NCI-H2107 (cell line): ENCODE measurements at regions not wholly inside any gene's neighbourhood (a gene's known extent, or its start where the extent isn't known, plus 50 kb on each side); places are given as distances from the start of the nearest gene placed in this dataset.
"Not testable (repeated sequence)": the region's sequence is repeated elsewhere in the genome, so short reads cannot be mapped to it uniquely, and the experiment has no call there.

Source experiments
- DNase-seq: peaks from one replicate; lab custom pipeline; 2025; lab: John Stamatoyannopoulos, UW

DNA sequence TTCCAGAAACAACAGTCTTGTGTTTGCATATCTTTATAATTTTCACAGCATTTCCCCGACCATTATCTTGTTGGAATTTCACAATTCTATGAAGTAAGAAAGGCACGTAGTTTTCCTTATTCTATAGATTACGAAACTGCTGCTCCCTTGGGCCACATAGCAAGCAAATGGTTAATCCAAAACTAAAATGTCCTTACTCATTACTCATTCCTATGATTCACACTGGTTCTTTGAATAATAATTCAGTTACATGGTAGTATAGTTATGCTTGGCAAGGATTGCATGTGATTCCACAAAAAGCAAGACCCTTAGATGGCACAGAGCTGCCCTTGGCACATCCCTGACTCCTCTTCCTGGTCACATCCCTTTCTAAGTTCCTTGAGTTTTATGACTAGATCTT is 51.2 kb downstream of the OR13H1 start:
- DNase-seq: no peak

DNA sequence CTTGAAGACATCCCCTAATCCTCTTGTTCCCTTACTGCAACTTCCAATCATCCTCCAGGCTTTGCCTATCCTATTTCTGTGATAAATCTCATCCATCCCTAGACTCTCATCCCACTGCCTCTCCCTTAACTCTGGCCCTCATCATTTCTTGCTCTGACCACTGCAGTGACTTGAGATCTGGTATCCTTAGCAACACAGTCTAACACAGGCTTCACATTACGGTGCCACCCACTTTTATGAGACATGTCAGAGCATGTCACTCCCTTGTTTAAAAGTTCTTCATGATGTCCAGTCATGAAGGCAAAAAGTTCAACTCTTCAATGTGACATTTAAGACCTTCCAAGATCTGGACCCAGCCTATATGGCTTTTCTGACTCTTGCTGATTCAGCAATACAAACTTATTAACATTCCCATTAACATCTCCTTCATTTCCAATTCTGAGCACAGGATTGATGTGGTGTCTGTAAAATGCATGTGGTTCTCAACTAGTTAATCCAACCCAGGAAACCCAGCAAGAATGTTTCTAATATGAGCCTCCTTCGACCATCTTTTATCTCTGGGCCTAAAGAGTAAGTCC is 64.0 kb downstream of the OR13H1 start:
- DNase-seq: no peak

DNA sequence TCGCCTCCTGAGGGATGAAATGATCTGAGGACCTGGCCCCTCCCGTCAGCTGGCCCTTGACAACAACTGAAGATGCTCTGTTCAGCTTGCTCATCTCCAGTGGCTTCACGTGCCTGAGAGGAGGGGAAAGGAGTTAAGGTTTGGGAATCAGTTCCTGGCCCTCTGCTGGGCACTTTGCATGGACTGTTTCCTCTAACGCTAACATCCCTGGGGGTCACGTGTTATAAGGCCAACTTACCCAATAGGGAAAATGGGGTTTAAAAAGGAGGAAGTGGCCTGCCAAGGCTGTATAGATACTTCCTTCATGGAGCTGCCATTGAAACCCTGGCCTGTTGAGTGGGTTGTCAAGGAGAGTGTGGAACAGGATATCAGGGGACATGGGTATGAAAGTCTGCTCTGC is 65.6 kb downstream of the OR13H1 start:
- DNase-seq: no peak

DNA sequence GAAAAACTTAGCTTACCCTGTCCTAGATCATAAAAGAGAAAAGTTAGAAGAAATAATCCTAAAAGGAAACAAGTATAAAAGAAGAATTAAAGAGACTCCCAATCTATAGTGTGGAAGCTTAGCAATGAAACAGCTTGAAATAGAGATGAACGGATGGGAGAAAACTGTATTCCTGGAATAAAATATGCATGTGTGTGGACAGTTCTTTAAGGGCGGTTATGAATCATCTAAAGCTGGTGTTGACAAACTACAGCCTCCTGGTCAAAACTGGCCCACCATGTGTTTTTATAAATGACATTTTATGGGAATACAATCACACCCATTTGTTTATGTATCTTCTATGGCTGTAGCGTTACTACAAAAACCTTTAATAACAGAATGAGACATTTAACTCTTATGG is 69.4 kb downstream of the OR13H1 start:
- DNase-seq: no peak

DNA sequence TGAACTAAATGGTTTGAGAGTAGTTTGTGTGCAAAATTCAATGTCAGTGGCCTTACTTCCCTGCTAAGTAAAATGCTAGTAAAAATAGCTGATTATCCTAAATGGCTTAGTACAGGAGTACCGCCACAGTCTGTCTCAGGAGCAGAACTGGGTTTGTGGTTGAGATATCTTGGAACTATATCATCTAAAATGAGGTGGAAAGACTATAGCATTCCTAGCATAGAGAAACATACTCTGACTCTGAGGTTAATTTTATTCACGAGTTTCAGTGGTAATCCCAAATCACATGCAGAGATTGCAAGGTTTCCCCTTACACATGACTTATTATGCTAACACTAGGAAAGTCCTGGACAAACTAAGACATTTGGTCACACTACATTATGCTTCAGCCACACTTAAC is 70.4 kb downstream of the OR13H1 start:
- DNase-seq: no peak

DNA sequence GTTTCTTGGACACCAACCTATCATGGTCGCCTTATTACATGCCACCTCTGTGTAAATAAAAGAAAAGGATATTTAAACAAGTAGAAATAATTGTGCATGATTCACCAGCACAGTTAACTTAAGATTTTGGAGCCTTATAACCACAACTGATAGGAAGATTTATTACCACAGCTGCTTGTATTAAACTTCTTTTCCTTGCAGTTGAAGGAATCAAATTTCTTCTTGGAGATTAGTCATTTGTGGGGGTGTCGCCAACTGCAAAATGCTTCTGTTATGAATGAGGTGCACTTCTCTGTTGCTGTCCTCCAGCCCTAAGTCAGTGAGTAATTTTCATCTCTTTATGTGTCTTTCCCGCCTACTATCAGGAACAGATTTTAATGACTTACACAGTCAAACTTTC is 73.3 kb downstream of the OR13H1 start:
- DNase-seq: no peak

DNA sequence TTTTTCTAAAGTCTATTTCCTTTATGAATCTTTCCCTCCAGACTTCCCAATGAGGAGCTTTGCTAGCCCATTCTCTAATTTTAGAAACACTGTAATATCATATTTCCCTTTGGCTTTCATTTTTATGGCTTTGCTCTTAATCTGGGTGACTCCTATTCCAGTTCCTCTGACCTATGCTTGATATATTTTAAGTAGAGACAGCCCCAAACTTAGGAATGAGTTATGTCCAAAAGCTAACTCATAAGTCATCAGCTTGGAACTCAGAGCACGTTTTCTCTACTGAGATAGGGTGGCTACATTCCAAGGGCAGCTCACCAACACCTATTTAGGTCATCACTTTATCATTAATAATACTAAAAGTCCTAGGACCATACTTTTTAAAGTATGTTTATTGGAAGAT is 77.8 kb downstream of the OR13H1 start:
- DNase-seq: no peak

DNA sequence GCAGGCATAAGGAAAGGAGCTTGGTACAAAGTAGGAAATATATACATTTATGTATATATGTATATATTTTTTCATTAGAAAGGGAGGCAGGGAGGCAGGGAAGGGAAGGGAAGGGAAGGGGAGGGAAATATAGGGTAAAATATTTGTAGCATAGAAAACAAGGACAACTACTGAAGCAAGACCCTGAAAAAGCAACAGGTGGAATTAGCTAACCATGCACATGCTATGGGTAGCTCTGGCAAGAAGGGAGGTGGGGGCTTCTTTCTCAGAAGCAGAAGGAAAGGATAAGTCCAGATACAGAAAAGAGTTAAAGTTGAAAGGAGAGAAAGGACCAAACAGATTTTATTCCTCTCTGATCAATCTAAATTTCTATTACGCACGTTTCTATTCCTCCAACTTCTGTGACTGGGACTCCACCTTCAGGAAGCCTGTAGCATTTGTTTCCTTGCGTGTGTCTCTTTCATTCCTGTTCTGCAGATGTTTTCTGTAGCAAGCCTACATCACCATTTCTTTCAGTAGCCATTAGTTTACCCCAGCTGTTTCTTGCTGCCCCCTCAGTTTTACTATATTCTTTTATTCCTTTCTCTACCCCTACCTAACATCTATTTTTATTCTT is 82.9 kb downstream of the OR13H1 start:
- no peak for DNase-seq

DNA sequence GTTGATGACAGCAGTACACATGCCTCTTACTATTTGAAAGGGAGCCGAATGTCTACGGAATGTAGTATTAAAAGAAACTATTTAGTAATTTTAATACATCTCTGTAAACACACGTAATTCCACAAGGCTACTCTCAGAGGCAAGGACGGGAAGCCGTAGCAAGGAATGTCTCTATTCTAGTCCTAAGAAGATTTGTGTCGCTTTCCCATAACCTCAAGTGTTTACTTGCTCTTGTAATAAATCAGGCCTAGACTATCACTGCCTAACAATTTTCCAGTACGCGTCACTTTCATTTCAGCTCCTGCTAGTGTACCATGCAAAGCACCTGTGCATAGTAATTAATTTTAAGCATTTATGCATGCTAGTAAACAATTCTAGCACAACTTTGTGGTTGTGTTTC is 86.7 kb downstream of the OR13H1 start:
- DNase-seq: no peak

DNA sequence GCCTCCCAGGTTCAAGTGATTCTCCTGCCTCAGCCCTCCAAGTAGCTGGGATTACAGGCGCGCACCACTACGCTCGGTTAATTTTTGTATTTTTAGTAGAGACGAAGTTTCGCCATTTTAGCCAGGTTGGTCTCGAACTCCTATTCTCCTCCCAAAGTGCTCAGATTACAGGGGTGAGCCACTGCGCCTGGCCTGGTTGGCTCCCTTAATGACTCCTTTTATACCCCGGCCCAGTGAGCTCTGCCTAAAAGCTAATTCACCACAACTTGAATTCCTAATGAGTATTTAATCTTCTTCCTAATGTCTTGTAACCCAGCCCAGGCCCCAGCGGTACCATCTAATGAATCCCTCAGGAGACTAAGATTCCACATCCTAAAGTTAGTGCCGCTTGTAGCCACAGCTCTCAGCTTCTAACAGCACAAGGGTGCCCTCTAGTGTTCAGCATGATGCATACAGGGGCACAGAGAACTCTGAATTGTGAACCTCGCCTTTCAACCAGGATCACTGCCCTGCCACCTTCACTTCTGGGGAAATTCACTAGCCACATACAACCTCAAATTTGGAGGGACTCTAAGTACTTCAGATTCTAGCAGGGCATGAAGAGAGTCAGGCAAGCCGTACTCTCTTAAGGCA is 89.5 kb downstream of the OR13H1 start:
- peak; percentile 65 for DNase-seq

DNA sequence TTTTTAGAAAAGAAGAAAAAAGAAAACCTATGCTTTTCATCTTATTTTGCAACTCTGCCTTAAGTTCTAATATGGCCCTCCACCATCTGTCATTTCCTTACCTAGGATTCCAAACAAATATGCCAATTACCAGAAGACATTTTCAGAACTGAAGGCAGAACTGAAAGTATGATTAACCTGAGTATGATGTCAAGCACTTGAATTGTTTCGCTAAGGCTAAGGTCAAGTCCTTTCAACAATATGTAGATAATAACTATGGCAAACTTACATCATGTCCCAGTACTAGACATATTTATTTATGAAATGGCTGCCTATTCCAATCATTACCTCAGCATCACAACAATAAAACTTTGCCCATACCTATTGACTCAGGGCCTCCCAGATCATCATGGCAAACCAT is 91.0 kb downstream of the OR13H1 start:
- no peak for DNase-seq

DNA sequence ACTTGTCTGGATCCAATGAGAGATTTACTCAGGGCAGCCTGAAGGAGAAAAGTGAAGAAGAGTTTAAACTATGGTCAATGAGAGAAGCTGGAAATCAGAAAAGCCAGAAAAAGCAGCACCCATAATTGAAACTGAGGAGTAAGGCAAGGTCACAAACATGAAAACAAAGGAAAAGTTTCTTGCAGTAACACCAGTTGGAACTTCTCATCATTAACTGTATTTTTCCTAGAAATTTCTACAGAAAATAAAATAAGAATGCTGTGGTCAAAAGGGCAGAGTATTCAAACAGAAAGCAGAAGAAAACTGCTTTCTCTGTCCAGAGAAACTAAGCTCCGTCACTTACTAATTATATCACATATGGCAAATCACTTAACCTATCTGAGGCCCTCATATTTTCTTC is 102.2 kb downstream of the OR13H1 start:
- DNase-seq: no peak

DNA sequence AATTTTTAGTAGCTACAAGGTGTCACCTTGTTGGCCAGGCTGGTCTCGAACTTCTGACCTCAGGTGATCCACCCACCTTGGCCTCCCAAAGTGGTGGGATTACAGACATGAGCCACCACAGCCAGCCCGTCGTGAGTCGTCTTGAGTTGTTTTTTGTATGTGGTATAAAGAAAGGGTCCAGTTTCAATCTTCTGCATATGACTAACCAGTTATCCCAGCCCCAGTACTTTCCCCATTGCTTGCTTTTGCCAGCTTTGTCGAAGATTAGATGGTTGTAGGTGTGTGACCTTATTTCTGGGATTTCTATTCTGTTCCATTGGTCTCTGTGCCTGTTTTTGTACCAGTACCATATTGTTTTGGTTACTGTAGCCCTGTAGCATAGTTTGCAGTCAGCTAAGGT is 105.9 kb downstream of the OR13H1 start:
- DNase-seq: no peak

DNA sequence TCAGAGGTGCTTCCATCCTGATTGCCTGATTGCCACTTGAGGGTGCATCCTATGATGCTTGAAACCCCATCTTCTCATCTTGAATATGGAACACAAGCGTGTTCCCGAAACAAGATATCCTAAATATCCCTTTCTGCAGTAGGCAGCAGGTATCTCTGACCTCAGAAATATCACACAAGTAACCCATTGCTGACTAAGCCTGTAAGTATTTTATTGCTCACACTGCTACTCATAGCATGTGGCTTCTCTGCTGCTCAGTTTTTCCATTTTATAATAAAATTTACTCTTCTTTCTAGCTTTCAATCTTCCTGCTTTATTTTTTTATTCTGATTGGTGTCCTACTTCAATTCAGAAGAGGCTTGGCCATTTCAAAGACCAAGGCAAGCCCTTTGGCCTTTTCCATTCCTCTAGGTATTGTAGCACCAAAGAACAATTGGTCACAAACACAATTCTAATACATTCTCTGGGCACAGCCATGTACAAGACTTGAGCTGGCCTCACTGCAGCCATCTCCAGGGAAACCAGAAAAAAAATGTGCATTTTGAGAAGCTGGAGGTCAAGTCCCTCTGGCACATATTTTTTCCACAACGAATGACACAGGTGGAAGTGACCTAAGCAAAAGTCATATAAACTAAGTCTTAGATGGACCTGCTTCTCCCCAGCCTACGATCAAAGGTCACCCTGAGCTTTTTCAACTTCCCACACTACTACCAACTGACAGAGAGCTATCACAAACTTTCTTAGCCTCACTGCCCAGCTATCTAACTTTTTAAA is 107.0 kb downstream of the OR13H1 start:
- no peak for DNase-seq

DNA sequence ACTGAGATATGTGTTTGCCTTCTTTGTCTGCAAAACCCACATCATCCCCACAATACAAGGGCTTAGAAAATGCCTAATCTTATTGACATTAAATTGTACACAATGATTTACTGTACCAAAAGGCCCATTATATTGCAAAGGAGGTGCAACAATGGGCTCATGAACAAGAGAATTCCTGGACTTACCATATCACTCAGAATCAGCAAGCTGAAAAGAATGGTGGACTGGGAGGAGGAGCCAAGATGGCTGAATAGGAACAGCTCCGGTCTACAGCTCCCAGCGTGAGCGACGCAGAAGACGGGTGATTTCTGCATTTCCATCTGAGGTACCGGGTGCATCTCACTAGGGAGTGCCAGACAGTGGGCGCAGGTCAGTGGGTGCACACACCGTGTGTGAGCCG is 119.9 kb downstream of the OR13H1 start:
- DNase-seq: not testable (repeated sequence)

DNA sequence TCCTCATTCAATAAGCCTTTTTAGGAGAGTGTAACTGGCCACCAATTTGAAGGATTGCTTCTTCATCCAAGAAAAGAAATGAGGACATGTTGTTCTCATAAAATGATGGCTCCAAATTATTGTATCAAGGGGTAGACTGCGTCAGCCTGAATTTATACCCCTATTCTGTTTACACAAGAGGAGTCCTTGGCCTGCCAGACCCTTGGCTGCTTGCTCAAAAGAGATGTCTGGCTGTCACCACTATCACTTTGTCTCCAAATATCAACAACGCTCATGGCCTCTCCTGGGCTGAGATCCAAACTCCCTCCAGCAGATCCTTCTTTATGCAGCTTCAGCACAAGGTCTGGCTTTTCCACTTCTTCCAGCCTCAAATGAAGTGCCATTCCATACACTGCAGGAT is 127.9 kb downstream of the OR13H1 start:
- DNase-seq: no peak

DNA sequence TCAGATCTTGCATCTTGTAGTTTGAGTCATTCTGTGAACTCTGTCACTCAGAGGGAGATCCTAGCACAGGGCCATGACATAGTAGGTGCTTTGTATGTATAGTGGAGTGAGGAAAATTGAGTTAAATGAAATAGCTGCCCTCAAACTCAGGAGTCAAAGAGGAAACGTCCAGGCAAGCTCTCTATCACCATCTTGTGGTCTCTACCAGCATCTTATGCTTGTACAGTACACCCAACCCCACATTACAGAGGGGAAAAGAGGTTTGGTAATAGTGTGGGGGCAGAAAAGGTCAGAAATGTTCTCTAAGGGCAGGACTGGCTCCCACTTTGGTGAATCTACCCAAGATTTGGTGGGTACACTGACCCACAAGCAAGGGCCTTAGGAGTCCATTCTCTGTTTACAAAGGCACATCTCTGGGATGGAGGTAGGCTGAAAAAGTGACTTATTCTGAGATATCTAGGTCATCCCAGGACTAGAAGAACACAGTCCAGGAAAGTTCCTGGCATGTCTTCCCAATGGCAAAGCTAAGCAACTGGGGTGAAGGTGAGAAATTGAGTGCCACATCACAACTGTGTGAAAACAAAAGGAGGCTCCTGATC is 131.8 kb downstream of the OR13H1 start:
- DNase-seq: no peak

DNA sequence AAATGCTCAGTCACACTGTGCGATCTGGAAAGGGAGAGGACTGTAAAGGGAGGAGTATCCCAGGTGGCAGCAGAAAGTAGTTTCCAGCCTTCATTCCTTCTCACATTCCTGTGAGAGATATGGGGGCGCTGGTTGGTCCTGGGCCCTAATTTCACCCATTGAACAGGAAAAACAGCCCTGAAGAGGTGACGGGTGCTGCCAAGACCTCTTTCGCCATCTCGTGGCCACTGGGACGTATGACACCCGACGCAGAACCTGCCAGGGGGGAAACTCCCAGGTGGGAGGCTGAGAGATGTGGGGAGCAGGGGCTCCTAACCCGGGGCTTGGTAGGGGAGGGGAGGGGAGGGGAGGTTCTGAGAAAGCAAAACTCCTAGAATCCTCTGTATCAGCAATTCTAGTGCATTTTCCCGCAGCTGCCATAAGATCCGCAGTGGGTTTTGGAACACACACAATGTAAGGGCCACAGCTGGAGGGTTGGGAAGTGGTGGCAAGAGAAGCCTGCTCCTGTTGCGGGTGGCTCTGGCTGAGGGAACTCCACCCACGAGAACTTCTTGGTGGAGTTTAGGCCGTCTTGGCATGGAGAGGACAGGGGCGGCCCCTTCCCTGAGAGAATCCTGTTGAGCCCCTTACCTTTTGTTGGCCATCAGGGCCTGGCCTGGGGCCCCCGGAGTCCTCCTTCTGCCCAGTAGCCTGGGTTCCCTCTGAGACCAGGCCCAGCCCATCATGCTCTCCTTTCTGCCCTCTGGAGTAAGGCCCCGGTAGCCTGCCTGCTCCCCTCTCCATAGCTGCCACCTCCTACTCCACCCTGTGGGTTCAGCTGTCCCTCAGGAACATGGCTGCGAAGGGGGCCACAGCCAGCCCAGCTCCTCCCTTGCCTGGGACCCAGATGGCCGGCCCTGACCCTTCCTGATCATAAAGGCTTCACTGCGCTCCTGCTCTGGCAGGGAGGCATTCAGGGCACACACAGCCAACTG is 134.1 kb downstream of the OR13H1 start:
- DNase-seq: peak; percentile 21

DNA sequence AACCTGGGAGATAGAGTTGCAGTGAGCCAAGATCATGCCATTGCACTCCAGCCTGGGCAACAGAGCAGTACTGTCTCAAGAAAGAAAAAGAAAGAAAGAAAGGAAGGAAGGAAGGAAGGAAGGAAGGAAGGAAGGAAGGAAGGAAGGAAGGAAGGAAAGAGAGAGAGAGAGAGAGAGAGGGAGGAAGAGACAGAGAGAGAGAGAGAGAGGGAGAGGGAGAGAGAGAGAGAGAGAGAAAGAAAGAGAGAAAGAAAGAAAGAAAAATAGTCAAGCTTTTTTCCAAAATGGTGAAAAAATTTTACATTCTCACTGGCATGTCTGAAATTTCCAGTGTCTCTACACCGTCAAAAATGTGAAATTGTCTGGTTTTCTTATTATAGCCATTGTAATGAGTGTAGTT is 138.9 kb downstream of the OR13H1 start:
- DNase-seq: not testable (repeated sequence)

DNA sequence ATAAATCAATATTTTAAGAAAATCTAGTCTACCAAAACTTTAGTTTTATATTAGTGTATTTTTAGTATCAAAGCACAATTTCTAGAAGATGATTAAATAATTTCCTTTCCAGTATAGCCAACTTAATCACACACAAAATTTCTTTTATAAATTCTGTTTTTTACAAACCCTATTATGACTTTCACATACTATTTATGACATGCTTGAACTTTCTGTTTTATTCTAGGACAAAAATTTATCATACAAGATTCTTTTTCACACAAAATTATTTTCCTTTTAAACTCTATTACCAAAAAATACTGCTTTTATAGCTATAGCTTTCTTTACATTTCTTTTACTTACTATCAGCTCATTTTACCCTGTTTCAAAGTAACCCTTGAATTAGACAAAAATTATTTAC is 149.5 kb downstream of the OR13H1 start:
- no peak for DNase-seq

DNA sequence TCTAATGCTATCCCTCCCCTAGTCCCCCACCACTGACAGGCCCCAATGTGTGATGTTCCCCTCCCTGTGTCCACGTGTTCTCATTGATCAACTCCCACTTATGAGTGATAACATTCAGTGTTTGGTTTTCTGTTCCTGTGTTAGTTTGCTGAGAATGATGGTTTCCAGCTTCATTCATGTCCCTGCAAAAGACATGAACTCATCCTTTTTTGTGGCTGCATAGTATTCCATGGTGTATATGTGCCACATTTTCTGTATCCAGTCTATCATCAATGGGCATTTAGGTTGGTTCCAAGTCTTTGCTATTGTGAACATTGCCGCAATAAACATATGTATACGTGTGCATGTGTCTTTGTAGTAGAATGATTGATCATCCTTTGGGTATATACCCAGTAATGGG is 153.1 kb downstream of the OR13H1 start:
- DNase-seq: not testable (repeated sequence)

DNA sequence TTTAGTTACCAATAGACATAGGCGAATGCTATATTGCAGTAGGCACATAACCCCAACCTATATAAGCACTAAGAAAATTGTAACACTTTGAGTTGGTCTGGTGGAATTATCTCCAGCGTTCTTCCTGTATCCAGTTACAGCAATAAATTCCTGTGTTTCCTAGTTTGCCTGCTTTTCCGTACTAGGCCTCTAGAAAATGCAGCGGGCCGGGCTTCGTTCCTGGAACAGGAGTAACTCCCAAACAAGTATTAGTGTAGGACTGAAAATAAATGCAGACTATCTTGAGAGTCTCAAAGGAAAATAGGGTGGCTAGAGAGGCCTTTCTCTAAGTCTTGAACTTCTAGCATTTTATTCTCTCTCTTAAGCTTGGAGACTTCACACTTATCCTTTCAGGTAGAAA is 159.8 kb downstream of the OR13H1 start:
- no peak for DNase-seq
